ENCODE measurements at regions not wholly inside any gene's neighbourhood (a gene's known extent, or its start where the extent isn't known, plus 50 kb on each side); places are given as distances from the start of the nearest gene placed in this dataset.

- H3K4me3 ChIP-seq (ENCODE audit: severe bottlenecking) = no peak overlapping the region
- no peaks in the 10 kb centered on the region for H3K9me3 ChIP-seq (ENCODE audit: severe bottlenecking)
- no peaks in the 10 kb centered on the region for H3K4me1 ChIP-seq (ENCODE audit: insufficient read depth, poor library complexity, severe bottlenecking)
- no peaks in the 10 kb centered on the region for H3K27me3 ChIP-seq (ENCODE audit: insufficient read depth, poor library complexity, severe bottlenecking)
- H3K27ac ChIP-seq (ENCODE audit: poor library complexity, severe bottlenecking) = no peak overlapping the region
- ATAC-seq (ENCODE audit: low read depth) (no peak), DNase-seq (ENCODE audit: low spot score) (no peak)
- no peaks in the 10 kb centered on the region for H3K36me3 ChIP-seq (ENCODE audit: low read depth)
- TF ChIP-seq CTCF (IDR thresholded peaks at IDR 0.05; ENCODE audit: poor library complexity, severe bottlenecking) = no peak
Measured at GRCh38 chr3:72277710-72278109, 492.8 kb upstream of the PROK2 start.

GRCh38 chr3:72276806-72277205 is 491.9 kb upstream of the PROK2 start:
- no peak for ATAC-seq (ENCODE audit: low read depth)
- no peaks in the 10 kb centered on the region for H3K9me3 ChIP-seq (ENCODE audit: severe bottlenecking)
- no peak for DNase-seq (ENCODE audit: low spot score)
- no peaks in the 10 kb centered on the region for H3K36me3 ChIP-seq (ENCODE audit: low read depth)
- TF ChIP-seq CTCF (IDR thresholded peaks at IDR 0.05; ENCODE audit: poor library complexity, severe bottlenecking) = no peak
- H3K27ac ChIP-seq (ENCODE audit: poor library complexity, severe bottlenecking) = no peak overlapping the region
- no peak overlapping the region for H3K4me3 ChIP-seq (ENCODE audit: severe bottlenecking)
- no peaks in the 10 kb centered on the region for H3K4me1 ChIP-seq (ENCODE audit: insufficient read depth, poor library complexity, severe bottlenecking)
- no peaks in the 10 kb centered on the region for H3K27me3 ChIP-seq (ENCODE audit: insufficient read depth, poor library complexity, severe bottlenecking)

DNA sequence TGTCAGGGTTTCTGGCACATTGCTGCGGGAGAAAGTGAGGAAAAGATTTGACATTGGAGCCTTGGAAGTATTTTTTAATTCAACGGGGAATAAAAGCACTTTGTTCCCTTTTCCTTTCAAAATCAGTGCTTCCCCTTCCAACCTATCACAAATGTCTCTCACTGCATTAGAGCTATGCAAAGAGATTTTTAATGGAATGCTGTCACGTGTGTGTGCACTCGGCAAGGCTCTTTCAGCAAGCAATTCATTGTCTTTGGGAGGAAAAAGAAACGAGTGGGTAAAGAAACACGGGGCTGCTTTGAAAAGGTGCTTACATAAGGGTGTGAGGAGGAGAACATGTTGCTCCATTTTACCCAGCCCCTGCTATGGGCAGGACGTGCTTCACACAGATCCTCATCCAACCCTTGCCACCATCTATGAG is 490.4 kb upstream of the PROK2 start:
- Histone ChIP-seq H3K9me3 (ENCODE audit: severe bottlenecking) (no peaks in the 10 kb centered on the region), H3K4me3 (ENCODE audit: severe bottlenecking) (no peak overlapping the region), H3K27ac (ENCODE audit: poor library complexity, severe bottlenecking) (no peak overlapping the region), H3K4me1 (ENCODE audit: insufficient read depth, poor library complexity, severe bottlenecking) (no peaks in the 10 kb centered on the region), H3K36me3 (ENCODE audit: low read depth) (no peaks in the 10 kb centered on the region), H3K27me3 (ENCODE audit: insufficient read depth, poor library complexity, severe bottlenecking) (no peaks in the 10 kb centered on the region)
- no peak for ATAC-seq (ENCODE audit: low read depth)
- no peak for DNase-seq (ENCODE audit: low spot score)
- no peak for TF ChIP-seq CTCF (IDR thresholded peaks at IDR 0.05; ENCODE audit: poor library complexity, severe bottlenecking)

DNA sequence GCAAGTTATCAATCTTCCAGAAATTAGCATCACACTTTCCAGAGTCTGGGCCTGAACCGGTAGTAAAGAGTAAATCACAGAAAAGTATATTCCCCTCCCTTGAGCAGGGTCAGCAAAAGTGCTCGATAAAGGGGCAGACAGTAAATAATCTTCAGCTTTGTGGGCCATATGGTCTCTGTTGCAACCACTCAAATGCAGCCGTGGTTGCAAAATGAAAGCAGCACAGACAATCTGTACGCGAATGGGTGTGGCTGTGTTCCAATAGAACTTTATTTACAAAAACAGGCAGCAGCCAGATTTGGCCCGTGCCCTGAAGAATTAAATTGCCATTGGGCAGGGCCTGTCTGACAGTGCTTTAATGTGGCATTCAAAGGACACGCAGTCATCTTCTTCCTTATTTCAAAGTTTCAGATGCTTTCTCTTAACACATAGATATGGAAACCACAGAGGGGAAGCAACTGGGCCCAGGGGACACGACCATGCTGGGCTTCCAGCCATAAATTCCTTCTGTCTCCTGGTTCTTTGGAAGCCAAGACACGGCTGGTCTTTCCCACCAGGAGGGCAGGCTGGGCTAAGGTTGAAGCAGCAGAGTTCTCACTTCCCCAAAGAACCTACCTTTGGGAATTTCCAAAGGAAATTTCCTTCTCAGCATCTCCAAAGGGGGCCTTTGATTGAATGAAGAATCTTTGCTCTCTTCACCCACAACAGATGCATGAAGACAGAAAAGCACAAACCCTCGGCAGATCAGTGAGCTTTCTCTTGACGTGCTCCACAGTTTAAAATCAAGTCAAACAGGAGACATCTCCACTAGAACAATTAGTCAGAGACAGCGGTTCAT is 489.8 kb upstream of the PROK2 start:
- Histone ChIP-seq H3K9me3 (ENCODE audit: severe bottlenecking) (no peaks in the 10 kb centered on the region), H3K4me1 (ENCODE audit: insufficient read depth, poor library complexity, severe bottlenecking) (peaks cover 5% of the 10 kb centered on the region), H3K27me3 (ENCODE audit: insufficient read depth, poor library complexity, severe bottlenecking) (no peaks in the 10 kb centered on the region), H3K36me3 (ENCODE audit: low read depth) (no peaks in the 10 kb centered on the region), H3K4me3 (ENCODE audit: severe bottlenecking) (no peak overlapping the region), H3K27ac (ENCODE audit: poor library complexity, severe bottlenecking) (no peak overlapping the region)
- ATAC-seq (ENCODE audit: low read depth) (no peak), DNase-seq (ENCODE audit: low spot score) (no peak)
- no peak for TF ChIP-seq CTCF (IDR thresholded peaks at IDR 0.05; ENCODE audit: poor library complexity, severe bottlenecking)

DNA sequence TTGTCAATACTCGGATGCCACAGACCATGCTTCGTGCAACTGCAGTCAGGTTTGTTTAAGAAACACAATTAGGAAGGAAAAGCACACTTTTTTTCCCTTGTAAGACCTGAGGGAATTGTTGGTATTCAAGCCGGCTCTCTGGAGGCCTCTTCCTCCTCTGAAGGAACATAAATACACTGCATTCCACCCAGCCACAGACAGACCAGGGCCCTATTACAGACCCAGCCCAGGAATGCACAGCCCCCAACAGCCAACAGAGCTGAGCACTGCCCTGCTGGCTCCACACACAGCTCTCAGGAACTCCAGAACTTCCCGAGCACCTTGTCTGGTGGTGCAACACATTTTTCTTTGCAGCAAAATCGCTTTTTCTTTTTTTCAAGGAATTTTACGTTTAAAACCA is 488.7 kb upstream of the PROK2 start:
- no peaks in the 10 kb centered on the region for H3K9me3 ChIP-seq (ENCODE audit: severe bottlenecking)
- no peak overlapping the region for H3K27ac ChIP-seq (ENCODE audit: poor library complexity, severe bottlenecking)
- no peak for DNase-seq (ENCODE audit: low spot score)
- no peak overlapping the region for H3K4me3 ChIP-seq (ENCODE audit: severe bottlenecking)
- no peaks in the 10 kb centered on the region for H3K36me3 ChIP-seq (ENCODE audit: low read depth)
- peaks cover 7% of the 10 kb centered on the region for H3K4me1 ChIP-seq (ENCODE audit: insufficient read depth, poor library complexity, severe bottlenecking)
- ATAC-seq (ENCODE audit: low read depth) = no peak
- no peaks in the 10 kb centered on the region for H3K27me3 ChIP-seq (ENCODE audit: insufficient read depth, poor library complexity, severe bottlenecking)
- no peak for TF ChIP-seq CTCF (IDR thresholded peaks at IDR 0.05; ENCODE audit: poor library complexity, severe bottlenecking)
